ENCODE measurements at regions not wholly inside any gene's neighbourhood (a gene's known extent, or its start where the extent isn't known, plus 50 kb on each side); places are given as distances from the start of the nearest gene placed in this dataset.

- no peak for DNase-seq (ENCODE audit: low read depth in 2 of 2)
These were observed 569.8 kb downstream of the TLE1 start for GRCh38 chr9:81119591-81119990.

- no peak for DNase-seq (ENCODE audit: low read depth in 2 of 2)
These were observed 570.9 kb downstream of the TLE1 start for GRCh38 chr9:81118416-81118815.

- no peak for DNase-seq (ENCODE audit: low read depth in 2 of 2)
These were observed 572.8 kb downstream of the TLE1 start for GRCh38 chr9:81116340-81117137.

GRCh38 chr9:81113453-81114124 is 575.8 kb downstream of the TLE1 start:
- DNase-seq (ENCODE audit: low read depth in 2 of 2): no peak

GRCh38 chr9:81112627-81113452 is 576.5 kb downstream of the TLE1 start:
- DNase-seq (ENCODE audit: low read depth in 2 of 2): no peak

GRCh38 chr9:81108821-81109220 is 580.5 kb downstream of the TLE1 start:
- no peak for DNase-seq (ENCODE audit: low read depth in 2 of 2)

GRCh38 chr9:81108391-81108790 is 581.0 kb downstream of the TLE1 start:
- DNase-seq (ENCODE audit: low read depth in 2 of 2): no peak

- DNase-seq (ENCODE audit: low read depth in 2 of 2): no peak
These were observed 585.5 kb downstream of the TLE1 start for GRCh38 chr9:81103597-81104471.

- DNase-seq (ENCODE audit: low read depth in 2 of 2): no peak
These were observed 592.1 kb downstream of the TLE1 start for GRCh38 chr9:81097131-81097847.

GRCh38 chr9:81096625-81097024 is 592.7 kb downstream of the TLE1 start:
- DNase-seq (ENCODE audit: low read depth in 2 of 2): no peak

GRCh38 chr9:81092057-81092456 is 597.3 kb downstream of the TLE1 start:
- no peak for DNase-seq (ENCODE audit: low read depth in 2 of 2)

GRCh38 chr9:81088341-81088740 is 601.0 kb downstream of the TLE1 start:
- DNase-seq (ENCODE audit: low read depth in 2 of 2): no peak

- no peak for DNase-seq (ENCODE audit: low read depth in 2 of 2)
These were observed 602.9 kb downstream of the TLE1 start for GRCh38 chr9:81086416-81086815.

- DNase-seq (ENCODE audit: low read depth in 2 of 2): no peak
These were observed 605.4 kb downstream of the TLE1 start for GRCh38 chr9:81083854-81084512.

GRCh38 chr9:81083067-81083466 is 606.3 kb downstream of the TLE1 start:
- no peak for DNase-seq (ENCODE audit: low read depth in 2 of 2)

GRCh38 chr9:81082221-81082620 is 607.1 kb downstream of the TLE1 start:
- DNase-seq (ENCODE audit: low read depth in 2 of 2): no peak

GRCh38 chr9:81080900-81081299 is 608.4 kb downstream of the TLE1 start:
- DNase-seq (ENCODE audit: low read depth in 2 of 2): no peak

GRCh38 chr9:81080185-81080584 is 609.2 kb downstream of the TLE1 start:
- no peak for DNase-seq (ENCODE audit: low read depth in 2 of 2)

- no peak for DNase-seq (ENCODE audit: low read depth in 2 of 2)
These were observed 610.3 kb downstream of the TLE1 start for GRCh38 chr9:81079055-81079454.

GRCh38 chr9:81078555-81078954 is 610.8 kb downstream of the TLE1 start:
- DNase-seq (ENCODE audit: low read depth in 2 of 2): no peak

All from stimulated activated CD8-positive, alpha-beta memory T cell treated with anti-CD3 and anti-CD28 coated beads, Interleukin-7, amount 100 ng/mL, for 4 hours (primary cell).